ENCODE measurements at regions not wholly inside any gene's neighbourhood (a gene's known extent, or its start where the extent isn't known, plus 50 kb on each side); places are given as distances from the start of the nearest gene placed in this dataset.

- TF ChIP-seq CTCF (IDR thresholded peaks at IDR 0.05), result no peak
- TF ChIP-seq POLR2A (IDR thresholded peaks at IDR 0.05), result no peak
These were observed 51.4 kb upstream of the RGL1 start for GRCh38 chr1:183753464-183753891.
